ENCODE measurements at regions not wholly inside any gene's neighbourhood (a gene's known extent, or its start where the extent isn't known, plus 50 kb on each side); places are given as distances from the start of the nearest gene placed in this dataset.

DNA sequence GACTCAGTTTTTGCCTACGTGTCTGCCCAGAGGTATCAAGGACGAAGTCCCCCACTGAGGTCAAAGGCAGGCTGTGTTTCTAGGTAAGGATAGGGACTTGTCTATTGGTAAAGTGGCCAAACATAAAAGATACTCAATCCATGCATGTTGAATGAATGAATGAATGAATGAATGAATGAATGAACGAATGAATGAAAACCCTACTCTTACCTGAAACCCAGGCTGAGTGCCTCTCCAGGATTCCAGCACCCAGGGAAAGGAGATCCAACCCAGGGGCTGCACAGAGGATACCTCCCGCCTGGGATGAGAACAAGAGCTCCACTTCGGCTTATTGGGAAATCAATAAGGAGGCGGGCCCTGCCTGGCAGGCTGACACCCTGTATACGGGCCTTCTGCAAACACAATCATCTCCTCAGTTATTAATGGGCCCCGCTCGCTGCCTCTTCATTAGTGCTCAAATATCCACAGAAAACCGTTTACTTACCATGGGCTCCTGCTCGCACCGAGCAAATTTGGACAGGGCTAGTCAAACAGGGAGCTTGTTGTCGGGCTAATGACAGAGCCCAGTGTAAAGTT, 177.4 kb downstream of the BUD13 start:
- Histone ChIP-seq H3K4me3 (no peak overlapping the region), H3K27me3 (peaks cover 0 to 4% (median 0%) of the 10 kb centered on the region in 3 donors), H3K4me1 (no peaks in the 10 kb centered on the region), H3K36me3 (no peaks in the 10 kb centered on the region), H3K27ac (no peak overlapping the region), H3K9me3 (no peaks in the 10 kb centered on the region)
- no peak for TF ChIP-seq POLR2A (IDR thresholded peaks at IDR 0.05)
- TF ChIP-seq POLR2AphosphoS5 (IDR thresholded peaks at IDR 0.05), result no peak
- no peak for TF ChIP-seq CTCF (IDR thresholded peaks at IDR 0.05)
- no peak for TF ChIP-seq EP300 (IDR thresholded peaks at IDR 0.05)
- intact Hi-C loops (cut with DNase I), result no loop called here
- DNase-seq, result peak; percentile 13
- WGBS, 2 donors, result 50 to 72% methylated on average over 13 of the region's 13 CpGs

- H3K4me1 ChIP-seq, result no peaks in the 10 kb centered on the region
- no peaks in the 10 kb centered on the region for H3K9me3 ChIP-seq
- no peak overlapping the region for H3K27ac ChIP-seq
- TF ChIP-seq POLR2AphosphoS5 (IDR thresholded peaks at IDR 0.05) (no peak), POLR2A (IDR thresholded peaks at IDR 0.05) (no peak), CTCF (IDR thresholded peaks at IDR 0.05) (no peak), EP300 (IDR thresholded peaks at IDR 0.05) (no peak)
- 75 to 79% methylated on average over 10 of the region's 10 CpGs for WGBS, 2 donors
- intact Hi-C loops (cut with DNase I), result no loop called here
- no peak for DNase-seq
- no peaks in the 10 kb centered on the region for H3K36me3 ChIP-seq
- H3K4me3 ChIP-seq, result no peak overlapping the region
- H3K27me3 ChIP-seq, result peaks cover 0 to 4% (median 0%) of the 10 kb centered on the region in 3 donors
Measured at GRCh38 chr11:116590844-116591570, 181.8 kb downstream of the BUD13 start.

- intact Hi-C loops (cut with DNase I), result no loop called here
Measured at GRCh38 chr11:116589402-116589801, 183.4 kb downstream of the BUD13 start.

GRCh38 chr11:116586392-116586791, 186.4 kb downstream of the BUD13 start:
- peaks cover 5 to 12% (median 9%) of the 10 kb centered on the region in 3 donors for H3K27me3 ChIP-seq
- 67 to 81% methylated on average over 6 of the region's 6 CpGs for WGBS, 2 donors
- no peak for DNase-seq
- intact Hi-C loops (cut with DNase I), result no loop called here
- no peaks in the 10 kb centered on the region for H3K36me3 ChIP-seq
- no peak overlapping the region for H3K27ac ChIP-seq
- no peaks in the 10 kb centered on the region for H3K9me3 ChIP-seq
- TF ChIP-seq POLR2A (IDR thresholded peaks at IDR 0.05) (no peak), POLR2AphosphoS5 (IDR thresholded peaks at IDR 0.05) (no peak), CTCF (IDR thresholded peaks at IDR 0.05) (no peak), EP300 (IDR thresholded peaks at IDR 0.05) (no peak)
- no peaks in the 10 kb centered on the region for H3K4me1 ChIP-seq
- H3K4me3 ChIP-seq, result no peak overlapping the region

More at GRCh38 chr11:116589402-116589801, 183.4 kb downstream of the BUD13 start:
- DNase-seq, result no peak
- no peaks in the 10 kb centered on the region for H3K4me1 ChIP-seq
- WGBS, 2 donors, result 82% methylated on average over 5 of the region's 5 CpGs
- no peak overlapping the region for H3K4me3 ChIP-seq
- H3K36me3 ChIP-seq, result no peaks in the 10 kb centered on the region
- TF ChIP-seq CTCF (IDR thresholded peaks at IDR 0.05), result no peak
- no peak for TF ChIP-seq POLR2AphosphoS5 (IDR thresholded peaks at IDR 0.05)
- TF ChIP-seq POLR2A (IDR thresholded peaks at IDR 0.05), result no peak
- no peak for TF ChIP-seq EP300 (IDR thresholded peaks at IDR 0.05)
- H3K27me3 ChIP-seq, result no peaks in the 10 kb centered on the region
- no peak overlapping the region for H3K27ac ChIP-seq
- H3K9me3 ChIP-seq, result no peaks in the 10 kb centered on the region
